HG03097 (cell line): ENCODE measurements at regions not wholly inside any gene's neighbourhood (a gene's known extent, or its start where the extent isn't known, plus 50 kb on each side); places are given as distances from the start of the nearest gene placed in this dataset.
A peak's percentile ranks its signal among the peaks of the same experiment; 100 is the strongest.

Experiments used
- ATAC-seq: cut with Tn5 transposase; IDR thresholded peaks from one replicate; pipeline ENCODE4 v1.9.1; 2021; ENCODE audit not compliant: unreplicated experiment, low FRiP score

GRCh38 chr2:157043786-157044185 lies 213.7 kb upstream of the GALNT5 start:
- ATAC-seq = no peak

- no peak for ATAC-seq
Measured at GRCh38 chr2:157046396-157046795, 211.1 kb upstream of the GALNT5 start.

GRCh38 chr2:157052685-157053224 lies 204.8 kb upstream of the GALNT5 start:
- no peak for ATAC-seq

GRCh38 chr2:157053876-157054275 lies 203.6 kb upstream of the GALNT5 start:
- ATAC-seq = no peak

GRCh38 chr2:157055660-157056199 lies 201.8 kb upstream of the GALNT5 start:
- no peak for ATAC-seq

GRCh38 chr2:157056200-157056676 lies 201.3 kb upstream of the GALNT5 start:
- ATAC-seq = no peak

- ATAC-seq = no peak
Measured at GRCh38 chr2:157058161-157058560, 199.3 kb upstream of the GALNT5 start.

GRCh38 chr2:157059036-157059435 lies 198.5 kb upstream of the GALNT5 start:
- no peak for ATAC-seq

GRCh38 chr2:157061799-157062198 lies 195.7 kb upstream of the GALNT5 start:
- ATAC-seq = peak; percentile 83

- ATAC-seq = no peak
Measured at GRCh38 chr2:157067562-157067961, 189.9 kb upstream of the GALNT5 start.

- no peak for ATAC-seq
Measured at GRCh38 chr2:157068237-157068636, 189.3 kb upstream of the GALNT5 start.

- ATAC-seq = no peak
Measured at GRCh38 chr2:157075924-157076323, 181.6 kb upstream of the GALNT5 start.

- no peak for ATAC-seq
Measured at GRCh38 chr2:157076526-157077161, 180.9 kb upstream of the GALNT5 start.

- ATAC-seq = no peak
Measured at GRCh38 chr2:157077753-157078350, 179.7 kb upstream of the GALNT5 start.

GRCh38 chr2:157082950-157083349 lies 174.6 kb upstream of the GALNT5 start:
- no peak for ATAC-seq

GRCh38 chr2:157085522-157085921 lies 172.0 kb upstream of the GALNT5 start:
- ATAC-seq = no peak

- no peak for ATAC-seq
Measured at GRCh38 chr2:157087373-157088002, 170.0 kb upstream of the GALNT5 start.

- ATAC-seq = no peak
Measured at GRCh38 chr2:157093666-157094065, 163.8 kb upstream of the GALNT5 start.

- ATAC-seq = no peak
Measured at GRCh38 chr2:157105372-157105771, 152.1 kb upstream of the GALNT5 start.

- no peak for ATAC-seq
Measured at GRCh38 chr2:157106950-157107349, 150.6 kb upstream of the GALNT5 start.

- ATAC-seq = no peak
Measured at GRCh38 chr2:157107460-157107859, 150.0 kb upstream of the GALNT5 start.
